NCI-H1436 treated with DMSO at 0.1 percent for 48 hours (cell line): ENCODE measurements at regions not wholly inside any gene's neighbourhood (a gene's known extent, or its start where the extent isn't known, plus 50 kb on each side); places are given as distances from the start of the nearest gene placed in this dataset.
"Not testable (repeated sequence)": the region's sequence is repeated elsewhere in the genome, so short reads cannot be mapped to it uniquely, and the experiment has no call there.

Source experiments
- DNase-seq: peaks from one replicate; lab custom pipeline; 2025; lab: John Stamatoyannopoulos, UW

- no peak for DNase-seq
Measured at GRCh38 chr13:55038230-55038629, 2009.6 kb downstream of the OLFM4 start.

DNA sequence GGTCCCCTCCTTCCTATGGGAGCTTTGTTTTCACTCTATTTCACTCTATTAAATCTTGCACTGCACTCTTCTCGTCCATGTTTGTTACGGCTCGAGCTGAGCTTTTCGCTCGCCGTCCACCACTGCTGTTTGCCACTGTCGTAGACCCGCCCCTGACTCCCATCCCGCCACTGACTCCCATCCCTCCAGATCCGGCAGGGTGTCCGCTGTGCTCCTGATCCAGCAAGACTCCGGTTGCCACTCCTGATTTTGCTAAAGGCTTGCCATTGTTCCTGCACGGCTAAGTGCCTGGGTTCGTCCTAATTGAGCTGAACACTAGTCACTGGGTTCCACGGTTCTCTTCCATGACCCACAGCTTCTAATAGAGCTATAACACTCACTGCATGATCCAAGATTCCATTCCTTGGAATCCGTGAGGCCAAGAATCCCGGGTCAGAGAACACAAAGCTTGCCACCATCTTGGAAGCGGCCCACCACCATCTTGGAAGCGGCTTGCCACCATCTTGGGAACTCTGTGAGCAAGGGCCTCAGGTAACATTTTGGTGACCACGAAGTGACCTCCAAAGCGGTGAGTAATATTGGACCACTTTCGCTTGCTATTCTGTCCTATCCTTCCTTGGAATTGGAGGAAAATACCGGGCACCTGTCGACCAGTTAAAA is 2025.4 kb downstream of the OLFM4 start:
- not testable (repeated sequence) for DNase-seq

- not testable (repeated sequence) for DNase-seq
Measured at GRCh38 chr13:55055666-55056065, 2027.1 kb downstream of the OLFM4 start.

DNA sequence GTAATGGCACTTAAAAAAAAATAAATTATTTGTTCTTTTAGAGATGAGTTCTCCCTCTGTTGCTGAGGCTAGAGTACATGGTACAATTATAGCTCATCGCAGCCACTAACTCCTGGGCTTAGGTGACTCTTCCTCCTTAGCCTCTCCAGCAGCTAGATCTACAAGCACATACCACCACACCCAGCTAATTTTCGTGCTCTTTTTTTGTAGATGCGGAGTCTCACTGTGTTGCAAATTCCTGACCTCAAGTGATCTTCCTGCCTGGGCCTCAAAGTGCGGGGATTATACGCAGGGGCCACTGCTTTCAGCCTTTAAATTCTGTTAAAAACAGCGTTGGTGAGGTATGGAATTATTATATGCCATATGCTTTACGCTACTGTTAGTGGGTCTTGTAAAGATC is 2034.0 kb downstream of the OLFM4 start:
- DNase-seq = no peak

DNA sequence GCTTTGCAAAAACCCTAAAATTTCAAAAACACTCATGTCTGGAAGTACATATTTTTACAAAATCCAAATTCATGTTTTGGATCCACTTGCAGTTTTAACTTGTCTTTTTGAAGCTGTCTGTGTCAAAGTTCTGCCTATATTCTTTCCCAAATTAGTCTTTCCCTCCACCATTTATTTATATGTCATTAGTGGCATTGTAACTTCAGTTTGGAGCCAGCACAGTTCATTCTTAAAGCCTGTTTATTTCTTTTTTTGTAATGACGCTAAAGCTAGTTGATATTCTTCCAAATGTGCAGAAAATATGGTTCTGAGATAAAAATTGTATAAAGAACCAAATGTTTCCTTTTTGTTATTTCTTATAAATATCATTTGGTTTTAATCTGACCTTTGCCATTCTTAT is 2039.3 kb downstream of the OLFM4 start:
- DNase-seq = no peak

- no peak for DNase-seq
Measured at GRCh38 chr13:55069746-55070145, 2041.1 kb downstream of the OLFM4 start.

GRCh38 chr13:55073000-55073399 is 2044.4 kb downstream of the OLFM4 start:
- DNase-seq = no peak

GRCh38 chr13:55084630-55085029 is 2056.0 kb downstream of the OLFM4 start:
- no peak for DNase-seq

DNA sequence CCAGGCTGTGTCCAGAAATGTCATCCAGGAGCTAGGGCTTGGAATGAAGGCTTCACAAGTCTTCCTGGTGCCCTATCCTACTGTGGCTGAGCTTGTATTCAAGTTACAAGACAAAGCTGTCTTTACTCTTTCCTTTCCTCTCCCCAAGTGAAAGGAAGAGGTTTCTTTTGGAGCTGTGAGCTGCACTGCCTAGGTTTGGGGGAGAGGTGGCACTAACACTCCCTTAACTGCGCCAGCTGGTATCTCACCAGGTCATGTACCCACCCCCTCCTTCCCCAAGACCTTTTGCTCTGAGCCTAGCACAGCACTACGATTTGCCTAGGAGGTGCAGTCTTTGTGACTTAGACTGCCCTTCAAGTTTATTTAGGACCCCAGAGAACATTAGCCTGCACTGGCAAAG is 2053.6 kb upstream of the PRR20A start:
- DNase-seq = no peak

- DNase-seq = no peak
Measured at GRCh38 chr13:55090612-55091011, 2050.1 kb upstream of the PRR20A start.

GRCh38 chr13:55091172-55091571 is 2049.5 kb upstream of the PRR20A start:
- DNase-seq = no peak

DNA sequence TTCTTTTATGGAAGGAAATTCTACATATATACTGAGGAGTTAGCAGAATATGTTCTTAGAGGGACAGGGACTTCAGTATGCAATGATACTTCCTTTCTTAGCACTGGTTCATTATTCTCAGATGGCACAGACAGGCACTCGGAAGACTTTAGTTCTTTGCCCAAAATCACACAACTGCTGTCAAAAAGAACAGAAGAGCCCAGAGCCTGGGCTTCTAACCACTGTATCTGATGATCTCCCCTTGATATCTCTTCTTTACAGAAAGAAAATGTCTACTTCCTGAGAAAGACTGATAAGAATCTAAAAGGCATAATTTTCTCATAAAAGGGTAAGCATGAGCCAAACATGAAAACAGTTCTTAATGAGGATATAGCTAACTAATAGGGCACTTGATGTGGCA is 2034.2 kb upstream of the PRR20A start:
- no peak for DNase-seq

- no peak for DNase-seq
Measured at GRCh38 chr13:55120631-55121030, 2020.1 kb upstream of the PRR20A start.

- DNase-seq = no peak
Measured at GRCh38 chr13:55155046-55155445, 1985.7 kb upstream of the PRR20A start.

DNA sequence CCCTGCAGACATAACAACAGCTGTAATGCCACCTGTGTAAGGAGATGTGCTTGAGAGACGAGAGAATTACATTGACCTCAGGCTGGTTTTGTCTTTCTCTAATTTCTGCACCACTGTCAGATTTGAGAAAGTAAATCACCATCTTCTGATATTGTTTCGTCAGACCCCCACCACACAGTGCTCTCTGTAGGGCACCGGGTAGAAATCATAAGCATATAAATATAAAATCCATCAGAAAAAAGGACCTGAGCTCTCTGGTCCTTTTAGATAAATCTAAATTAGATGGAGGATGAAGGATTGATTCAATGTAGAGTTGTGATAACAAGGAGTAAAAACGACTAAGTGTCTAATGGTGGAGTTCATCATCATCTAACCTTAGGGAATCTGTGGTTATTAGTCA is 1981.0 kb upstream of the PRR20A start:
- no peak for DNase-seq

GRCh38 chr13:55160867-55161266 is 1979.9 kb upstream of the PRR20A start:
- no peak for DNase-seq

GRCh38 chr13:55178582-55178981 is 1962.1 kb upstream of the PRR20A start:
- not testable (repeated sequence) for DNase-seq

DNA sequence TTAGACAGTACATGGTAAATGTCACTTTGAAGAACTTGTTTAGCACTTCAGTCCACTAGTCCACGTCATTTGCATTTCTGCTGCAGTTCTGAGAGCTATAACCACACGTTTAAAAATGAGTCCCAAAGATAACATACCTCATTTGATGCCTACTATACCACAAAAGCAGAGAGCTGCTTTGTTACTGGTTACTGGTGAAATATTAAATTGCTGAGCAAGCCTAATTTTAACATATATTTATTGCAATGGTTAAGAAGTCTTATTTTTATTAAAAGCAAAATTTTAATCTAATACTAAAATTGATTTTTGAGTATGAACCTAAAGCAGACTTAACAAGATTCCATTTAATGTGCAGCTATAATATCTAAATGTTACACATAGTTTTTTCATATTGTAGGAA is 1949.7 kb upstream of the PRR20A start:
- DNase-seq = no peak

GRCh38 chr13:55199134-55199533 is 1941.6 kb upstream of the PRR20A start:
- no peak for DNase-seq

- DNase-seq = no peak
Measured at GRCh38 chr13:55214841-55215345, 1925.8 kb upstream of the PRR20A start.

DNA sequence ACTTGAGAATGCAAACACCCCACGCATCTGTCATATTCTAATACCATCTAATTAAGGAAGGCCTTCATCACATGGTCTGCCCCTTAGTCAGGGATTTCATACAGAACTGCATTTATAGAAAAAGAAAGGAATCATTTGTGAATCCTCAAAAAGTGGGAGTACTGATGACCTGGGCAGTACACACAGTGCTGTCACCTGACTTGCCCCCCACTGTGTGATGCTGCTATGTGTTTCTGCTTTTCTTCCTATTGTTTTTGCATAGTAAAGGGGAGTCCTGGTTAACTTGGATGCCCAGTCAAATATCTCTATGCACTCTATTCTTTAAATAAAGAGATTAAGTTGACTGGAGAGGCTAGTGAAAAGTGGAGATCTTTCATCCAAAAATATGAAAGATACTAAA is 1921.2 kb upstream of the PRR20A start:
- no peak for DNase-seq

GRCh38 chr13:55229906-55230569 is 1910.7 kb upstream of the PRR20A start:
- DNase-seq = no peak

DNA sequence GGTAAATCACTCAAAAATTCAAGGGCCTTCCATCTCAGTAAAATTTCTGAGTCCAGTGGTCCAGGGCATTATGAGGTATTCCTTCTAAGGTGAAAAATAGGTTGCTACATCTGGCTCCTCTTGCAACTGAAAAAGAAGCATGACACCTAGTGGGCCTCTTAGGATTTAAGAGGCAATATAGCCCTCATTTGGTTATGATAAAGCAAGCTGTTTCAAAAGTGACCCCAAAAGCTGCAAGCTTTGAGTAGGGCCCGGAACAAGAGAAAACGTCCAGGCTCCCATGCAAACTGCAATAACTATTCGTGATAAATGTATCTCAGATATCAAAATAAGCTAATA is 1910.2 kb upstream of the PRR20A start:
- no peak for DNase-seq

DNA sequence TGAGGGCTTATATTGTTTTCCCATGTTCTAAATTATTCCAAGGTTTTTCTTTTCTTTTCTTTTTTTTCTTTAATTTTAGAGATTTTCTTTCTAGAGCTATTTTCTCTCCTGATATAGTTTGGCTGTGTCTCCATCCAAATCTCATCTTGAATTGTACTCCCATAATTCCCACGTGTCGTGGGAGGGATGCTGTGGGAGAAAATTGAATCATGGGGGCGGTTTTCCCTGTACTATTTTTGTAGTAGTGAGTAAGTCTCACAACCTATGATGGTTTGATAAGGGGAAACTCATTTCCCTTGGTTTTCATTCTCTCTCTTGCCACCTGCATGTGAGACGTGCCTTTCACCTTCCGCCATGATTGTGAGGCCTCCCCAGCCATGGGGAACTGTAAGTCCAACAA is 1906.4 kb upstream of the PRR20A start:
- DNase-seq = no peak
